ENCODE measurements at regions not wholly inside any gene's neighbourhood (a gene's known extent, or its start where the extent isn't known, plus 50 kb on each side); places are given as distances from the start of the nearest gene placed in this dataset.

- no peak for TF ChIP-seq CTCF (IDR thresholded peaks at IDR 0.05)
- TF ChIP-seq POLR2A (IDR thresholded peaks at IDR 0.05) = no peak
These were observed 207.0 kb upstream of the TCF21 start for GRCh38 chr6:133681891-133682290.
